H1 (cell line): ENCODE measurements at regions not wholly inside any gene's neighbourhood (a gene's known extent, or its start where the extent isn't known, plus 50 kb on each side); places are given as distances from the start of the nearest gene placed in this dataset.

Experiments
- EP300 ChIP-seq, 2 experiments: IDR thresholded peaks; 1 replicate in 1 of 2; 2 replicates in 1 of 2; pipeline ENCODE4 v1.6.1; 2011 to 2012; ENCODE audit warnings: low read depth in 2 of 2, low read length in 2 of 2, mild to moderate bottlenecking in 2 of 2, borderline replicate concordance in 1 of 2, inconsistent platforms in 1 of 2, moderate library complexity in 1 of 2
- JUN ChIP-seq: IDR thresholded peaks from 2 replicates; pipeline ENCODE4 v1.6.1; 2011; ENCODE audit warnings: low read depth, mild to moderate bottlenecking, improper control_type of control experiment, low read length
- POLR2A ChIP-seq, 2 experiments: IDR thresholded peaks; 1 replicate in 1 of 2; 2 replicates in 1 of 2; pipeline ENCODE4 v1.6.1; 2011; ENCODE audit warnings: low read depth in 2 of 2, low read length in 2 of 2, mild to moderate bottlenecking in 2 of 2; ENCODE audit errors: control extremely low read depth in 1 of 2
- RBBP5 ChIP-seq: IDR thresholded peaks from 2 replicates; pipeline ENCODE4 v1.7.1; 2012; ENCODE audit warnings: low read depth, mild to moderate bottlenecking, inconsistent platforms, low read length, moderate library complexity, borderline replicate concordance
- SRF ChIP-seq: IDR thresholded peaks from 2 replicates; pipeline ENCODE4 v1.6.1; 2011; ENCODE audit warnings: mild to moderate bottlenecking, low read depth, low read length, moderate library complexity
- TAF1 ChIP-seq: IDR thresholded peaks from 2 replicates; pipeline ENCODE4 v1.6.1; 2011; ENCODE audit warnings: mild to moderate bottlenecking, low read depth, low read length
- TF ChIP-seq, protein P1 (sequence below), 3 experiments: IDR thresholded peaks; 1 replicate in 2 of 3; 2 replicates in 1 of 3; pipeline versions ENCODE4 v1.5.1 to v1.6.1; 2011; ENCODE audit warnings: low read length in 3 of 3, mild to moderate bottlenecking in 3 of 3, inconsistent platforms in 2 of 3, low read depth in 1 of 3, moderate library complexity in 1 of 3; ENCODE audit not compliant: insufficient read depth in 1 of 3; ENCODE audit errors: control extremely low read depth in 1 of 3

DNA sequence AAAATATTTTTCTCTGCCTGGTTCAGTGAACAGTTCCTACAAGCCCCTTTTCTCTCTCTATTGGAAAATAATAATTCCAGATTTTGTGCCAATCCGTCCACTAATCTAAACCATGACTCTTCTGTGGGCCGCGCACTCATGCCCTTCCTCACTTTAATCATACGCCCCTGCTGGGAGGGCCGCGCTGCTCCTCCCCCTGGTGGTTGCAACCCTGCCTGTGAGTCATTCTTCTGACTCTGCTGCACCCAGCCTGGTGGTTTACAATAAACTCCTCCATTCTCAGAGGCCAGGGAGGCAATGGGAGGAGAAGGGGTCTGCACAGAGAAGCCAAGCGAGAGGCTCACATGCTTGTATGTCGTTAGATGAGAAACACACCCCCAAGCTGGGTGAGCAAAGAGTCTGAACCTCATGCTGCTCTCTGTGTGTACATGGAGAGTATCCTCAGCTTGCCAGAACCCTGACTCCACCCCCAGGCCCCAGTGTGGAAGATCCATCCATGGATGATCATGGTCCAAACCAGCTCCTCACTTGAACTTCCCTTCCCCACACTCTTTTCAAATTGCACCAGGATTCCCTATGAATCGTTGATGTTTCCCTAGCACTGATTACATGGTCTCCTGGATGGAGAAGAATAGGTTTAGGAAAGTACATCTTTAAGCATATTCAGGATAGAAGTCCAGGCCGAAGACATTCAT, 228.9 kb downstream of the ANKRD30B start:
- TF ChIP-seq SRF: no peak
- no peak for TF ChIP-seq EP300 (IDR thresholded peaks at IDR 0.05; ENCODE audit: borderline replicate concordance in 1 of 2, low read depth in 2 of 2, low read length in 2 of 2)
- TF ChIP-seq JUN: no peak
- TF ChIP-seq, protein P1, sequence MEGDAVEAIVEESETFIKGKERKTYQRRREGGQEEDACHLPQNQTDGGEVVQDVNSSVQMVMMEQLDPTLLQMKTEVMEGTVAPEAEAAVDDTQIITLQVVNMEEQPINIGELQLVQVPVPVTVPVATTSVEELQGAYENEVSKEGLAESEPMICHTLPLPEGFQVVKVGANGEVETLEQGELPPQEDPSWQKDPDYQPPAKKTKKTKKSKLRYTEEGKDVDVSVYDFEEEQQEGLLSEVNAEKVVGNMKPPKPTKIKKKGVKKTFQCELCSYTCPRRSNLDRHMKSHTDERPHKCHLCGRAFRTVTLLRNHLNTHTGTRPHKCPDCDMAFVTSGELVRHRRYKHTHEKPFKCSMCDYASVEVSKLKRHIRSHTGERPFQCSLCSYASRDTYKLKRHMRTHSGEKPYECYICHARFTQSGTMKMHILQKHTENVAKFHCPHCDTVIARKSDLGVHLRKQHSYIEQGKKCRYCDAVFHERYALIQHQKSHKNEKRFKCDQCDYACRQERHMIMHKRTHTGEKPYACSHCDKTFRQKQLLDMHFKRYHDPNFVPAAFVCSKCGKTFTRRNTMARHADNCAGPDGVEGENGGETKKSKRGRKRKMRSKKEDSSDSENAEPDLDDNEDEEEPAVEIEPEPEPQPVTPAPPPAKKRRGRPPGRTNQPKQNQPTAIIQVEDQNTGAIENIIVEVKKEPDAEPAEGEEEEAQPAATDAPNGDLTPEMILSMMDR (IDR thresholded peaks at IDR 0.05; ENCODE audit: control extremely low read depth in 1 of 3, insufficient read depth in 1 of 3, low read depth in 1 of 3, low read length in 3 of 3): no peak
- no peak for TF ChIP-seq POLR2A (IDR thresholded peaks at IDR 0.05; ENCODE audit: control extremely low read depth in 1 of 2, low read depth in 2 of 2, low read length in 2 of 2)
- no peak for TF ChIP-seq TAF1
- TF ChIP-seq RBBP5: no peak
